Stimulated activated CD4-positive, alpha-beta T cell treated with anti-CD3 and anti-CD28 coated beads, Interleukin-4, amount 100 ng/mL, for 4 hours (primary cell): ENCODE measurements at regions not wholly inside any gene's neighbourhood (a gene's known extent, or its start where the extent isn't known, plus 50 kb on each side); places are given as distances from the start of the nearest gene placed in this dataset.

Experiments used
- DNase-seq, 2 experiments: peaks; one replicate each; pipeline ENCODE4 v3.0.0-alpha.2; 2020

DNA sequence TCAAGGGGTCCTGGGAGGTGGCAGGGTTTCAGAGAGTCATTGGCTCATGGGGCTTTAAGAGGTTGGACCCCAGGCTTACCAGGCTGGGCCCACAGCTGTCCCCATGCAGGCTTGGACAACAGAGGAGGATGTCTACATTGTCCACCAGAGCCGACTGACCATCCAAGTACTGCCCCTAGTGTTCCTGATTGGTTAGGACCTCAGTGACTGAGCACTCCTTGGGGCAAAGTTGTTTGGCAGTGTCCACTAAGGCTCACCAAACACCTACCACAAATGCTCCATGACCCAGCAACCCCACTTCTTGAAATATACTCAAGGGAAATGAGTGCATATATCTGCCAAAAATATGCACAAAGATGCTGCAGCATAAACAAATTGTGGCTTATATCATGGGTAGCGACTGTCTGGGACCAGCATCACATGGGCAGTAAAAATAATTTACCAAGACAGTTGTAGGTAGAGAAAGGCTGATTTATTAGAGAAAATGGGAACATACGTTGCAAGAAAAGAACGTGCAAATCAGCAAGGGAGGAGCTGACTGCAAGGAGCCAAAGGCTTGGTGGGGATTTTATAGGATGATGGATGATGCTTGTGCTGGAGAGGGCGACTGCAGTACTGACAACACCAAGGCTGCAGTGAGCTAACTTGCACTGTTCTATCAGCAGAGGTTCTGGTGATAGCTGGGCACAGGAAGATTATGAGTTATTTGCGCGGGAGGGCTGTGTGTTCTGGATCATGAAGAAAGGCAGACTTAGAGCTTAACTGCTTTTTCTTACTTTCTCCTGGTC is 265.2 kb downstream of the GADD45G start:
- no peak for DNase-seq

- DNase-seq, result no peak
These were observed 267.1 kb downstream of the GADD45G start for GRCh38 chr9:89871871-89872331.

DNA sequence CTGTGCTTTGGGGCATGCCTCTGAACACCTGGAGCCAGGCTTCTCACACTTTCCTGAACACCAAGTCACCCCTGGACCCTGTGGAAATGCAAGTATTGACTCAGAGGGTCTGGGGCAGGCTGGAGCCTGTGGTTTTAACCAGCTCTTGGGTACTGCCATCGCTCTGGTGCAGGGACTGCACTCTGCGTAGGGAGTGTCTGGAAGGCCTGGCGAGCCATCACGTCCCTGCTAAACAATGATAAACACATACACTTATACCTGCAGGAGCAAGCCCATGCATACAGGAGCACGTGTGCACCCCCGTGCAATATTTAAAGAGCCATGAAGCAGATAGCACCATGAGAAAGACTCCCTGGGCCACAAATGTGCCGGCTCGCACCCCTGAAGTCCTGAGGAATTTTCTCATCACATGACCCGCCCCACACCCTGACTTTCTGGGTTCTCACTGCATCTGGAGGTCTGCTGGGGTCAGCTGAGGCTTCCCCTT is 267.7 kb downstream of the GADD45G start:
- no peak for DNase-seq

DNA sequence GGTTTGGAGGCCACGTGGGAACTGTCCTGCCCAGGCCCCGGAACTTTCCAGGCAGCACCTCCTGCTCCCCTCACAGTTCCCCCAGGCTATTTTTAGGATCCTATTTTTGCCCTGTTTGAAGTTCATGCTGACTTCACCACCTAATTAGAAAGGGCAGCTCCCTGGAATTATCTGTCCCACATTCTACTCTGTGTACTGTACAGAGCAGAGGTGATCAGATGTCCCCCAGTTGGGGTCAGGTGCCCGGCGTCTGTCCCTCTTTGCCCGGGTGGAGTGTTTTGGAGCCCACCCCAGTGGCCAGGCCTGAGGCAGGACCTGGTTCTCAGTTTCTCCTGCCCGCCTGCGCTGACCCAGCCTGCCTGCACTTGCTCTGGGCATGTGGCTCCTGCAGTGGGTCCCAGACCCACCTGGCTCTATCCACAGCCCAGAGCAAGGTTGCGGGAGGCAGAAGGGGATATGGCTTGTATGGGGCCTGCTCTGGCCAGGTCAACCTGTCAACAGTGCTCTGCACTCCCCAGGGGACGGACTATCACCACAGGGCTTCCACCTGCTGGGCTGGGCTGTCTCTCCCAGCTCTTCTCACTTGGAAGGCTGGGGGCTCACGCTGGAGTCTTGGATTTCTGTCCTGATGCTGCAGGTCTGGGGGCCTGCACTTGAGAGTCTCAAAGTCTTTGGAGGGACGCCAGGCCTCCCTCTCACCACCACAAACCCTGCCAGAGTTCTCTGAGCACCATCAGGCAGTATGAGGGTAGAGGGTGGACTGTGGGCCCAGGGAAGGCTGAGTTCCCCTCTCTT is 268.3 kb downstream of the GADD45G start:
- no peak for DNase-seq

DNA sequence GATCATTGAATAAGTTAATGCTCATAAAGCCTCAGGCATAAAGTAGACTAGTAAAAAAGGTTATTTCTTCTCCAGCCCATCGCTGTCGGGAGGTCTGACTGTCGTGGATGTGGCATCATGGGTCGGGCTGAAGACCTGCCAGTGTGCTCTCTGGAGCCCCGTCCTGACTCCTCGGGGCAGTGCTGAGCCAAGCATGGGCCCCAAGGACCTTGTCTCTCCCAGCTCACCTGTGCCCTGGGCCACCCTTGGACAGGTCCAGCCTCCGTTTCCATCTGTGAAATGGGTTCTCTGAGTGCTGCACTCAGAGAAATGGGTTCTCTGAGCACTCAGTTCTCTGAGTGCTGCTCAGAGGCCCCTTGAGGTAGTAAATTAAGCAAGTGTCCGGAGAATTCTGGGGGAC is 269.0 kb downstream of the GADD45G start:
- DNase-seq, result no peak

DNA sequence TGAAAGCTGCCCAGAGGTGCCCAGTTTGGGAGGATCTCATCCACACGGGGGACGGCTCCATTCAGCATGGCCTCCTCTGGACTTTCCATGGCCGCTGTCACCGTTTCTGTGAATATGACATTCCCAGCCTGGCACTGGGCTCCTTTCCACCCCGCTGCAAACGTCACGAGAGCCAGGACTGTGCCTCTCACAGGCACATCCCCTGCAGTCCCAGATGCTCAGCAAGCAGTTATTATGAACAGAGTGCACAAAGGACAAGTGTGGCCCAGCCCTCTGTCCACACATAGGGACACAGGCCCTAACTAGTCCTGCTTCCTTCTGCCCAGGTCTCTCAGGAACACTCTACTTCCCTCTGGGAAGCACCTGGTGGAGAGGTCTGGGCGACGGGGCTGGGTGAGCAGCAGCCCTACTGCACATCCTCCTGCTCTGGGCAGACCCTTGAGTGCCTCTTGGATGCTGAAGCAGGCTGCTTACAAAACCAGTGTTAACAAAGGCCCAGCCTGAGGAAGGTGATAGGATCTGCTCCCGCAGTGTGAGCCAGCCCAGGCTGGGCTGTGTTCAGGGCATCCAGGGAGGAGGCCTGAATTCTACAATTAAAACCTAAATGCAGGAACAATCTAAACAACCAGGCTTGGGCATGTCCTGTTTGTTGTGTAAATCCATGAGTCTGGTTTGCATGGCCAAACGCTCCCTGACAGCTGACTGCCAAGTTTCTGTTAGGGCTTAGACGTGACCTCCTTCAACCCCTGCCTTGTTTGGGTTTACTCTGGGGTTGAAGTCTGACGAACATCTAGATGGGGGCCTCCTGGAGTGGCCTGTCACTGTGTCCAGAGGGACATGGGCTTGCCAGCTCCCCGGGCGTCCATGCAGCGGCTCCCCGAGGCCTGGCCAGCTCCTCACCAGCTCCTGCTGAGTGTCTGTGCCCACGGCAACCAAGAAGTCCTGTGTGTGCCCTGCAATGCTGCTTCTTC is 269.8 kb downstream of the GADD45G start:
- no peak for DNase-seq

GRCh38 chr9:89877051-89878002 is 272.5 kb downstream of the GADD45G start:
- DNase-seq, result no peak

DNA sequence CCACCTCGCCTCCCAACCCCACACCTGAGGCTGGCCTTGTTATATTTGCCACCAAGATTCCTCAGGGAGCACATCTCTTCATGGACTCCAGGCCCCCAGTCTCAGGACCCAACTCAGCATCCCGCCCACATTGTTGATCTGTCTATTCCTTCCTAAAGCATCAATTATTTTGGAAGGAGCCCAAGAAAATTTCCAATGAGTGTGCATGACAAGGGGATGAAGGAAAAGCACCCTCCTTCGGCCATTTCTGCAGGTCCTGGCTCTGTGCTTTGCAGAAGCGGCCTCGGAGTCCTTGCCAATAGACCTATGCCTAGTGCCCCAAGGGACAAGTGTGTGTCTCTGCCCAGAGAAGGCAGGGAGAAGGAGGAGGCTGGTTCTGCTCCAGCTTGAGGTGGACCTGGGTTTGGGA is 273.2 kb downstream of the GADD45G start:
- no peak for DNase-seq

GRCh38 chr9:89878687-89879086 is 273.9 kb downstream of the GADD45G start:
- no peak for DNase-seq

- DNase-seq, result no peak
These were observed 274.5 kb downstream of the GADD45G start for GRCh38 chr9:89879276-89879675.

DNA sequence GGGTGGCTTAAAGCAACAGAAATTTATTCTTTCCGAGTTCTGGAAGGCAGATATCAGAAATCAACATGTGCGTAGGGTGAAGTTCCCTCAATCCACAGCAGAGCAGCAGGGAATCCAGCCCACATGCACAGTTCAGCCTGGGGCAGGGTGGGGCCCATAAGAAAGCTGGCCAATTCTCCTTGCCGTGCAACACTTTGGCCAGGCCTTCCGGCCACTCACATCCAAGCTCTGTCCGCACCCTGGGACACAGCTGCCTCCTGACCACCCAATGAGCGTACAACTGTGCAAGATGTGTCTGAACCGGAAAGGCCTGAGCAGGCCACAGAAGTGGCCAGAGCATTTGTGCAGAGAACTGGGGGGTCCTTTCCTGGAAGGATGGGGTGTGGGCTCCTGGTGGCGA is 274.9 kb downstream of the GADD45G start:
- no peak for DNase-seq

DNA sequence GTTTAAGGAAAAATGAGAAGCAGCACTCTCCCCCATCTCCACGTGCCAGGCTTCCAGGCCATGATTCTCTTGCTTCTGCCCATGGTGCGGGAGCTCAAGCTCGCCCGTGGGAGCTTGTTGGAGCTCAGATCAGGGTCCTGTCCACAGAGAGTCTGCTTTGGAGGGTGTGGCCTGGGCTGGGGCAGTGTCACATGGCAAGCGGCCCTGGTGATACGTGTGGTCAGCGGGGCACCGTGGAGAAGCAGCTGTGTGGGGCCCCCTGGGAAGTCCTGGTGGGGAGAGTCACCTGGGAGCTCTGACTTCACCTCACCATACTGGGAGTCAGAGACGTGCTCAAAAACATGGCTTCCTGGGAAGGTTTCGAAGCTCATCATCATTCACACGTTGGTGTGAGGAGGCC is 275.3 kb downstream of the GADD45G start:
- no peak for DNase-seq

DNA sequence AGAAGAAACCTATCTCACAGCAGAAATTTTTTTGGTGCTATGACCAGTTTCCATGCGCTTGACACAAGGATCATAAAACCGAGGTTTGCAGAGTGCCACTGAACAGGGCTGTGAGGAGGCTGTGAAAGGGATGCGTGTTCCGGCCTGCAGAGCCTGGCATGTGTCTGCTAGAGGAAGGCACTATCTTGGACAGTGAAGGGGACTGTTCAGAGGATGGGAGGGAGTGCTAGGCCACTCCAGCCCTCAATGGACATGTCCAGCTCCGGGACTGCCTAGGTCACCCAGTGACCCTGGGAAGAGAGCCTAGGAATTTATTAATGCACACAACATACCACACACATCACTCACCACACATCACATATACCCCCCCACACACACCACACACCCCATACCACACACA is 275.9 kb downstream of the GADD45G start:
- no peak for DNase-seq

DNA sequence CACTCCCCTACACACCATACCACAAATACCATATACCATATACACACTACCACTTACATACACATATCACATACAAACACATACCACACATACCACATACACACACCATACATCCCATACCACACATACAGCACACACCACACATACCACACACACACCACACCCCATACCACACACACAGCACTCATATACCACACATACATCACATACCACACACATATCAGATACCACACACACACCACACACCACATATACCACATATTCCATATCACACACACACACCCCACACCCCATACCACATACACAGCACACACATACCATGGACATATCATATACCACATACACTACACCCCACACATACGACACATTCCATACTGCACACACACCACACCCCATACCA is 276.6 kb downstream of the GADD45G start:
- DNase-seq, result no peak

GRCh38 chr9:89882930-89883361 is 278.1 kb downstream of the GADD45G start:
- no peak for DNase-seq

DNA sequence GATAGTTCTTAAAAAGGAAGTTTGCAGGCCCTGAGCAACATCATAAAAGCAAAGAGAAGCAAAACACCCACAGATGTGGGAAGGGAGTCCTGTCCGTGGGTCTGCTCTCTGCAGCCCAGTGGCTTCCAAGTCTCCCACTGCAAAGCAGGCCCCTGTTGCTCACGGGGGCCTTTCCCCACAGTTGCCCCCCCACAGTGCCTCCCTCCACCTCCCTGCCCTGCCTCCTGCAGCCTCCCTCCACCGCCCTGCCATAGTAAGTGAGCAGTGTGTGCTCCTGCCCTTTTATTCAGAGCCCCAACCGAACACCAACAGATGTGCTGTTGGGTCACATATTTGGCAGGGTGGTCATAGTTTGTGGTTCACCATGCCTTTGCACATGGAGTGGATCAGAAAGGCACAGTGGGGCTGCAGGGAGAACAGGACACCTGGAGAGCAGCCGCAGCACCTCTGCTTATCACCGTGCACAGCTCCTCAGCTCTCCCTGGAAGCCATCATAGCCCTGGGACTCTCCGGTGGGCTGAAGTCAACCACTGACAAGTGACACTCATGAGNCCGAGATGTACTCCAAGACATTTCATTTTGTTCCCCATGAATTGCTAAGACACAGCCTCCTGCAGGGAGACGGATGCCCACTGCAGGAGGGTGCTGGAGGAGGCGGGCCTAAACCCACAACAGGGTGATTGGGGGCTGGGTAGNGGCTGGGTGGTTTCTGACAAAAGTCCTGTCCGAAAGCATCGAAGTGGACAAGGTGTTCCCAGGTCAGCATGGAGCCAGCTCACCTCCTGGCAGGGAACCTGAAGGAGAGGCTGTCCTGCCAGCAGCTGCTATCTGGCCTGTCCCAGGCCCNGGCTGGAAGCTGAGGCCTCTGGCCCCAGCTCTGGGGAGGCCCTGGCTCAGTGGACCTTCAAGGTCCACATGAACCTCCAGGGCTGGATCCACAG is 278.9 kb downstream of the GADD45G start:
- DNase-seq, result no peak

DNA sequence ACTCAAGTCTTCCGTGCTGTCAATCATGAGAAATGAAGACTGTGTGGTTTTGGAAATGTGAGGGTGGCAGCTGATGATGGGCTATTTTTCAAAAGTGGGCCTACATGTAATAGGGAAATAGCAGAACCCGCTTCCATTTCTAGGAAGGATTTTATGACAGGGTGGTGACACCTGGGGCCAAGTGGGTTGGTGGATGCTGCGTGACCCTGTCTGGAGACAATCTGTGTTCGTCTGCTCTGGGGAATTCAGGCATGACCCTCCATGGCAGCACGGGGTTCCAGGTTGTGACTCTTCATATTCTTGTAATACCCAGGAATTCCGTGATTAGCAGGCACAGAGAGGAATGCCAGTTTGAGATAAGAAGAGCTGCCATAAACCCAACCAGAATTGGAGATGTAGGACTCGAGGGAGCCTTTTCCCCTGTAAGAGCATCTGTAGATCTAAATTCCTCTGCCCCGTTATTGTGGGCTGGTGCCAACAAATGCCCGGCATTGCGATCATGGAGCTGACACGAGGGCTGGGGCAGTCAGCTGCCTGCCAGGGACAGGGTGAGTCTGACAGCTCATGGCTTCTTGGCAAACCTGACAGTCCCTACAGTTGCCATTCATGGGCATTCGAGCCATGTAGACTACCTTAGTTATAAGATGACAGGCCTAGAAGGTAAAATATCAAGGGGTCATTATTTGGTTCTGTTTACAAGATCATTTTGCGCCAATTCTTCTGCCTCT is 279.7 kb downstream of the GADD45G start:
- DNase-seq, result no peak

- no peak for DNase-seq
These were observed 280.3 kb downstream of the GADD45G start for GRCh38 chr9:89885156-89885555.

- DNase-seq, result no peak
These were observed 281.5 kb downstream of the GADD45G start for GRCh38 chr9:89886281-89886700.

DNA sequence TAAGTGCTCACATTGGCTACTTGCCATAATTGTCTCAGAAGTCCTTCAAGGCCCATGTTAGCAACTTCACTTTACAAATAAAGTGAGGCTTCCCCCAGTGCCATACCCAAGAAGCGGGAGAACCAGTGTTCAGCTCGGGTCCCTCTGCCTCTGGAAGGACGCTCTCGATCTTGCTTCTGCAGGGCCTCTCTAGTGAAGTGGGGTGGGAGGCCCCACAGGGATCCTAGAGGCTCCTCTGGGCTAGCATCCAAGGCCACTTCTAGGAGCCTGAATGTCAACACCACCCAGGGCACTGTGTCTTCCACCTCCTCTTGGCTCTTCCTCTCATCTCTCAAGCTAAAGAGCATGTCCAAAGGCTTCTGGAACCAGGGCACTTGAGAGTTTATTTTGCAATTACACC is 282.5 kb downstream of the GADD45G start:
- no peak for DNase-seq
